Eye (tissue), 1 donor: ENCODE measurements at regions not wholly inside any gene's neighbourhood (a gene's known extent, or its start where the extent isn't known, plus 50 kb on each side); places are given as distances from the start of the nearest gene placed in this dataset.
A peak's percentile ranks its signal among the peaks of the same experiment; 100 is the strongest.
"Not testable (repeated sequence)": the region's sequence is repeated elsewhere in the genome, so short reads cannot be mapped to it uniquely, and the experiment has no call there.

Source experiments
- DNase-seq: peaks from one replicate; pipeline ENCODE4 v3.0.0-alpha.2; 2015

DNA sequence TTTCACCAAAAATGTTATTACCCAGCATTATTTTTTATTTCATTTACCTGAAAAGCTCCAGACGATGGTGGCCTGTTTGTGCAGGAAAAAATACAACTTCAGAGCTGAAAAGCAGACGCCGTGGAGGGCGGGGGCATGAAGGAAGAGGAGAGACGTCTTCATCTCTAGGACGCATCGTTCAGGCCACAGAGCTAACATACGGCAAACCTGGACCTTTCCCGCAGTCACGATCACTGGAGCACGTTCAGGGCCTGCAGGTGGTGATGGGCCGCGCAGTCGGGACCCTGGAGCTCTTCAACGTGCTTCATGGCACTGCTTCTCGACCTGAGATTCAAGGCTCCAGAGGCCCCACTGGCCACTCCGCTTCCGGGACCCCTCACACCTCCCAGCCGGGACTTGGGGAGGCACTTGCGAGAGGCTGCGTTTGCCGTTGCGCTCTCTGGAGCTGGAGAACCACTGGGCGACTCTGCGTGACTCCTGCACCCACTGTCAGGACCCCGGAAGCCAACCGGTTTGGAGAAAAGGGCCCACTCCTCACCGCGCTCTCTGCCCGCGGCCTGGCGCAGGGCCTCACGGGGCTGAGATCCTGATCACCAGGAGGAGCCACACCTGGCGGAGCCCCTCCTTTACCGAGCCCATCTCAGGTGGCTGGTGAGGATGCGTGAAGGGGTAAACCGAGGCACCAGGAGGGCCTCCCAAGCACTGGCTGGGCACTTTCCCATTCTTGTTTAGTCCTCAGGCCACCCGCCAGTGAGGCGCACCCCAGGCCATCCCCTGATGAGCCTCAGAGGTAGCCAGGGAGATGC, 164.4 kb upstream of the AFDN start:
- DNase-seq: no peak

DNA sequence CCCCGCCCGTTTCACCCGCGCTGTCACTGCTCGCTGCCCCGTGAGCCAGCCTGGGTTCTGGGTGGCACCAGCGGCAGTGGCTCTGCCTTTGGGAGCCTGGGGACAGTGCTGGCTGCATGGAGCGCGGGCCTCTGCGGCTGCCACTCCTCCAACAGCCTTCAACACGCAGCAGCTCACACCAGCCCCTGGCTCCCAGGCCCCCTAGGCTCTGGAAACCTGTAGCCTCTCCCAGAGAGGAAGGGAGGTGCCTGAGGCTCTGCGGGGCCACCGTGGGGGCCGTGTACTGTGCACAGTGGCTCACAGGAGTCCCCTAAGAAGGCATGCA, 163.9 kb upstream of the AFDN start:
- DNase-seq: no peak

DNA sequence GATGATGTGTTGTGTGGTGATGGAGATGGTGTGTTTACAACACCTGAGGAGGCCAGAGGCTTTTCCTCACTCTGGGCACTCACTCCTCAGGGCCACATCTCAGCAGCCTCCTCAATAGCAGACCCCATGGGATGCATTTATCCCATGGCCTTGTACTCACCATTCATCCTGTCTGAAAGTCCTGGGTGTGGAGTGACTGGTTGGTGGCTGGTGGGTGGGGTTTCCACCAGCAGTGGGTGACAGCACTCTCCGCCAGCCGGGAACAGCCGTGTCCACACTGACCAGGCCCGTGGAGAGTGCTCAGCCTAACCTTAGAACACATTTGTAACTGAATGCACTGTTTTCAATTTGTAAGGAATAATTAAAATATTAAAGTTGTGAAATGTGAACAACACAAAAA, 163.4 kb upstream of the AFDN start:
- DNase-seq: no peak

DNA sequence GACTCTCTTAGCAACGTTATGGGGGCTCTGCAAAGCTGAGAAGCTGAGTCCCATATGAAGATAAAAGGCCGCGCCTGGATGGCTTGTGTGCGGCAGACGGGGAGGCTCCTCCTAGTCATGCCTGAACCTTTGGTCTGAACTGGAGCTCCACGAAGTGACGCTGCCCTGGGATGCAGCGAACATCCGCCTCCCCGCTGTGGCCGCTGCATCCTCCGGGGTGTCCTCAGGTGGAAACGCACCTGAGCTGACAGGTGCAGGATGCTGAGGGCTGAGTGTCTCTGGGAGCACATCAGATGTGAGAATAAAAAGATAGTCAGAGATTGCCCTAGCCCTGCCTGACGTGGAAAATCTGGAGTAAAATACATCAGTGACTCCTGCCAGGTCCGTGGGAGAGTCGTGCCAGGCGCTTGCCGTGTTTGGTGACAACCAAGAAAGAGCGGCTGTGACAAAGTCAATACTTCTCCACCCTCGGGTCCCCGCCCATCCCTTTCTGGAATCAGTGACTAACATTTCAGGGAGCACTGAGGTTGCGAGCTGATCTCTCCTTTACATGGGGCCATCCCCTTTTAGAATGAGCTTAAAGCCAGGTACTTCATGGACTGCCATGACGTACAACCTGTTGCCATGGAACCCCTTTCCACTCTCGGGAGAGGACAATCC, 162.8 kb upstream of the AFDN start:
- no peak for DNase-seq

DNA sequence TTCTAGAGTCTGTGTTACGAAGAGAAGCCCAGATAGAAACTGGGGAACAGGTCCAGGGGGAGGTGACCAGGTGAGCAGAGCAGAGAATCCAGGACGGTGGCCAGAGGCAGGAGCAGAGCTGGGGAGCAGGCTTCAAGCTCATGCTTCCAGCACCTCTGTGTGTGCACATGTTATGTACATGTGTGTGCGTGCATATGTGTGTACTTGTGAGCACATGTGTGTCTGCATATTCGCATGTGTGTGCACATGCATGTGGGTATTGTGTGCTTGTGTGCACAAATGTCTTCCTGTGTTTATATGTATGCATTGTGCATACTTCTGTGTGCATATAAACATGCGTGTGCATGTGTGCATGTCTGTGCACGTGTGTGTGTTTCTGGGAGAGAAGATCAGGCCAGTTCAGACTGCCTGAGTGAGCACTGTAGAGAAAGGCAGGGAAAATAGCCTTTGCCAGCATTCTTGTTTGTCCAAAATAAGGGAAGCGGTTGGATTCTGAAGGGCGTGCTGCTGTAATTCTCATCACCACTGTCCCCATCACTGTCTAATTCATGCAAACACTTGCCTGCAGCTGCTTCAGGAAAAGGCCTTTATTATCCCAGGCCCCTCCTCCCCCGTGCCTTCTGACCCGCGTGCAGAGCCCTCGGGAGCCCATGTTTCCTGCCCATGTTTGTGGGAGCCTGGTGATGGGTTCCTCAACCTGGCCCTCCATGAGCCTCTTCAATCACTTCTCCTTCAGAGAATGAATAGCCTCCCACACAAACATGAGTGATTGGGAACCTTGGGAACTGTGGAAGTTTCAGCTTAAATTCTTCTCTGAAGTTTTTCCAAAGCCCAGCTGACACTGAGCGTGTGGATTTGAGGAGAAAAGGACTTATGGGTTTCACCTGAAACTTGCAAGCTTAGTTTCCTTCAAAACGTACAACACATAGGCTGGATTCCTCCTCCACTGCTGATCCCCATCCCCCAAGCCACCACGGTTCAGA, 161.7 kb upstream of the AFDN start:
- no peak for DNase-seq

DNA sequence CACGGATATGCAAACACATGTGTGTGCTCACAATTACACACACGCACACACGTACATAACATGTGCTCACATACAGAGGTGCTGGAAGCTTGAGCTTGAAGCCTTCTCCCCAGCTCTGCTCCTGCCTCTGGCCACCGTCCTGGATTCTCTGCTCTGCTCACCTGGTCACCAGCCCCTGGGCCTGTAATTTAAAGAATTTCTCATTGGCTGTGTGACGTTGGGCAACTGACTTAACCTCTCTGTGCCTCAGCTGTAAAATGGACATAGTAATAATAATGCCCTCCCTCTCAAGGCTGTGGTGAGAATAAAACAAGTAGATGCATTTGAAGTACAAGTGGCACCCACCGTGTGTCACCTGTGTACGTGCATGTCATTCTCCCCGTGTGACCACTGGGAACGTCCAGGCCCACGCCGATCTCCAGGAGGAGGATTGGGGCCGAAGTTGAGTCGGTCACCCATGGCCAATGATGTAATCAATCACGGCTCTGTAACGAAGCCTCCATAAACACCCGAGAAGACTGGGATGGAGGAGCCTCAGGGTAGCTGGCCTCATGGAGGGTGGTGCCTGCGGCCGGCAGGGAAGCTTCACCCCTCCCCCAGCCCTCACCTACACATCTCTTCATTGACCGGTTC, 160.9 kb upstream of the AFDN start:
- DNase-seq: no peak

DNA sequence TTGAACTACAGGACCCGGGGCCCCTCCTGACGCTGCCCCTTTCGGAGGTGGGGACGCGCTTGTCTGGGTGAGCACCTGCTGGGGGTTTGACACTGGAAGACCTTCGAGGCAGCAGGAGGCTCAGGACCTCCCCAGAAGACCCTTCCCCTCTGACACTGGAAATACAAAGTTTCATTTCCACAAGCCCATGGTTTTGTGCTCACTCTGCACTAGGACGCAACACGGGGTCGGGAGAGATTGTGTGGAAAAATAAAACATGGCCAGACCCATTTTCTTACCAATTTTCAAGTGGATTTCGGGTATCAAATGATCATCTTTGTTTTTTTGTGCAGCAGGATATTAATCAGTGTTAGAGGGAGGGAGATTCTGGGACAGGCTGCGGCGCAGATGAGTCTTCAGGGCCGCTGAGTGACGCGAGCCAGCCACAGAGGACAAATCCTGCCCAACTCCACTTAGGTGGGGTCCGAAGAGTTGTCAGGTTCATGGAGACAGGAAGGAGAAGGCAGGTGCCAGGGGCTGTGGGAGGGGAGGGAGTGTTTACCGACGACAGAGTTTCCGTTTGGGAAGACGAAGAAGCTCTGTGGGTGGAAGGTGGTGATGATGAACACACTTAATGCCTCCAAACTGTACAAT, 160.0 kb upstream of the AFDN start:
- DNase-seq: no peak

DNA sequence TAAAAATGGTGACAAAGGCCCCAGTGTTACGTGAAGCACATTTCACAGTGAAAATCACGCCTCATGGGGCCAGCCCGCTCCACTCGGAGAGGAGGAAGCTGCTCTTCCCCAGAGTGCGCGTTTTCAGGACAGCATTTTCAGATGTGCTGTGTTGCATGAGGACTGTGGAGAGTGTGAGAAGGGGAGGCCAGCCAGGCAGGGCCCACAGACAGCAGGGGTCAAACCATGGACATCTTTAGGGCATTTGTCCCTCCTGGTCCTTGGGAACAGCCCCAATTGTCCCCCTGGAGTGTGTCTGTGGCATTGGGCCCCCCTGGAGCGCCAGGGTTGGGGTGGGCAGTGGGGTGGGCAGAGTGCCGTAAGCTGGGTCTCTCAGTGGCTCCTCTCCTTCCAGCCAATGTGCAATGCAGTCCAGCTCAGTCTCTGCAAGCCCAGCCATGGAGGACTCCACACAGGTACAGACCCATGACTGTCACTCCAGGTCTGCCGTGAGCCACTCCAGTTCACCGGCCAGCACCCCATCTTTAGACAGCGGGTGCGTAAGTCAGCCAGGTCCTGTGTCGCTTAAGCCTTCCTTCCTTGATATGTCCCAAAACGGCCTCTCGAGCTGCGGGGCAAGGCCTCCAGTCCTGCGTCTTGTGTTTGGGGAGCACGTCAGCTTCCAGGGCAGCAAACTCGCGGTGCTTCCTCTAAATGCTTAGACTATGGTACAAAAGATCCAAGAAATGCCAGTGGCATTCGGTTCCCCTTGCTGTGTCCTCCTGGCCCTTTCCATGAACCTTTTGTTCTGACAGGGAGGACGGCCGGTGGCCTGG, 159.3 kb upstream of the AFDN start:
- peak; percentile 49 for DNase-seq

DNA sequence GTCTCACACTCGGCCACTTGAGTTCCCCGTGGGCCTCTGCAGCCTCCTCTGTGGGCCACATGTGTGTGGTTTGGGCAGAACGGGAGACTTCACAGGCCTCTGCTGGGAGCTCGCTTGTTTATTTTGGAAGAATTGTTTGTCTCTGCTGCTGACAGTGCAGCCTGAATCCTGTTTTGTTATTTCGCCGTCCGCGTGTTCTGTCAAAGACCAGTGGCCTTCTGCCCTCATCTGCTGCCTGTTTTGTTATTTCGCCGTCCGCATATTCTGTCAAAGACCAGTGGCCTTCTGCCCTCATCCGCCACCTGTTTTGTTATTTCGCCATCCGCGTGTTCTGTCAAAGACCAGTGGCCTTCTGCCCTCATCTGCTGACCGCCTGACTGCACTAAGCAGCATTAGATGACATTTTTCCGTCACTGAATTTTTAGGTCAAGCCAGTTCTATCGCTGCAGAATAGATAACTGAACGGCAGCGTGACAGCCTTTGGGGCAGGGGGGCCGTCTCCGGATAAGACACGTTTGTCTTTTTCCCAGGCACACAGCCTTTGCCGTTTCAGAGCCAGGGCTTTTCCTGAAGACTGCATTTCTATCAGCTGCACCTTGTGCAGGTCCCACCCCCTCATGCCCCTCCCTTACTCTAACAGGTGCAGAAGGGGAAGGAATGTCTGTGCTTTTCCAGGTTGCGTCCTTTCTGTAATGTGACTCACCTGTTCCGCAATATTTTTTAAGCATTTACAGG, 158.5 kb upstream of the AFDN start:
- peak; percentile 76 for DNase-seq

DNA sequence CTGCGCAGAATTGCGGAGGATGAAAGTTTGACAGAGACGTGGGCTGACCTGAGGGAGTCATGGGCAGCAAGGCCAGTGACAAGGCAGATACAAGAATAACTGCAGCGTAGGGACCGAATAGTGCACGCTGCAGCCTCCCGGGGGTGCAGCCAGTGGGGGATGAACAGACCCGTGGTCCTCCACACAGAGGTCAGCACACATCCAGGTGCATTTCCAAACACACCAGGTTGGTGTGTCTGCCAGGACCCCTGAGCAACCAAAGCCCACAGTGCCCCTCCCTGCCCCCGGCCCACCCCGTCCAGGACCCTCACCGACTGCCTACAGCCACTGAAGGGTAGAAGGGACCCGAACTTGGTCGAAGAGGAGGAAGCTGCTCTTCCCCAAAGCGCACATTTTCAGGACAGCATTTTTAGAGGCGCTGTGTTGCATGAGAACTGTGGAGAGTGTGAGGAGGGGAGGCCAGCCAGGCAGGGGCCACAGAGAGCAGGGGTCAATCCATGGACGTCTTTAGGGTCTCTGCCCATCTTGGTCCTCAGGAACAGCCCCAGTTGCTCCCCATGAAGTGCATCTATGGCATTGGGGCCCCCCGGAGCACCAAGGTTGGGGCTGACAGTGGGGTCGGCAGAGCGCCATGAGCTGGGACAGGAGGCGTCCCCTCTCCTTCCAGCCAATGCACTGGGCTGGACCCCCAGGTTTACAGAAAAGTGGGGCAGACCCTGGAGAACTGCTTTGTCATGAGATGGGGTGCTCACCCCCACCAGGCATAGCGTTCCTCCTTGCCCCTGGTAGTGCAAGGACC, 157.8 kb upstream of the AFDN start:
- no peak for DNase-seq

DNA sequence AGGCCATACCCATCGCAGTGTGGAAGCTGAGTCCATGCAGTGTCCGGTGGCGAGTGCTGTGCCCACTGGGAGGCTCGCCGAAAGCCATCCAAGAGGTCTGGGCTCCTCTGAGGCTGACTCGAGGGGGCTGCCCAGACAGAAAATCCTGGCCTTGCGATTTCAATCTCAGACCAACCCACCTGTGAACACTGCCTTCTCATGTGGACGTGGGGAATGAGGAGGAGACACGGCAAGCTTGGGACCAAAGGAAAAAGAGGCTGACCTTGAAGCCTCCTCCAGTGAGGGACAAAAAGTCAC, 157.2 kb upstream of the AFDN start:
- no peak for DNase-seq

DNA sequence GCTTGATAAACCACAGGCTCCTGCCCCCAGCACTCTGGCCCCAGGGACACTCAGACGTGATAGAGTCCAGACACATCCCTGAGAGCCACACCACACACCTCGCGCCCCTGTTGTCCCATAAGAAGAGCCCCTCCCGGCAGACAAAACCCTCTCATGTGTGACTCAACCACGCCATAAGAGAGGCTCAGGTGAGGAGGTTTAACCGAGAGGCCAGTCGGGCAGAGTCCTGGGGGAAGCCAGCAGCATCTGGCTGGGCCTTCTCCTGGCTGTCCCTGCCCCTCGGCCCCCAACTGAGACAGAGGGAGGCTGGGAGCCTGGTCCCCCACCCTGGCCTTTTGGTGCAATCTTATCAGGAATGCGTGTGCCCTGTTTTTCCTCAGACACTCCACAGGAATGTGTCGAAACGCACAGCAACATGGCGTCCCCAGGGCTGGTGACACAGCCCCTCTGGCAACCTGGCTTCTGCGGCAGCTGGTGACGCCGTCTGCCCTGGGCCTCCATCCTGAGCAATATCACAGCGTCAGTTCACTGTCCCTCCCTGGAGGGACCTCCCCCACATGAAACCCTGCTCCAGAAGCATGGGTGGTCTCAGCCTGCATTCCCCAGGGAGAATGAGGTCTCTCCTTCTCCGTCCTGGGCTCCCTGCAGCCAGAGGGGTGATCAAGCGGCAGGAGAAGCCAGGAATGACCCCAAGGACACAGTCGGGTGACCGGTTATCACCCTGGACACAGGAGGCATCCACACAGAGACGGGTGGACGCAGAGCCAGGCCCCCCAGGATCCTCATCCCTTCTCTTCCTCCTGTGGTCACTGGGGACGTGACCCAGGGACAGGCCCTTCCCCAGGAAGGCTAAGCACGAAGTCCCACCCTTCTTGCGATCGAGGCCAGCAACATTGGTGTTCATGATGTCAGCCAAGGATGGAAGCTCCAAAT, 156.6 kb upstream of the AFDN start:
- no peak for DNase-seq

DNA sequence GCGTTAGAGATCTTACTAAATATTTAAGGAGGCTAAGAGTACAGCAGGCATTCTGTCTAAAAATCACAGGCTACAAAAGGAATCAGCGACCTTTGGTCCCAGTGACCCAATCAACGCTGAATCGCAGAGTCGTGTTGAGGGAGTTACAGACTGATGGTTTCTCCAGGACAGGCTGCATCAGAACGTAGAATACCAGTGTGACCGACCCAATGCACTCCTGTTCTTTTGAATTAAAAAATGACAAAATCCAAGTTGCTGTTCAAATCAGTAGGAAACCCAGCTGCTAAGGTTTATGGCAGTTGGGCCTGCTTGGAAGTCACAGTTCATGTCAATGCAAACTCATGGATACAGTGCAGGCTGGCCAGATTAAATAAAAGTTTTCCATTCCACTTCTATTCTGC, 155.8 kb upstream of the AFDN start:
- DNase-seq: no peak

DNA sequence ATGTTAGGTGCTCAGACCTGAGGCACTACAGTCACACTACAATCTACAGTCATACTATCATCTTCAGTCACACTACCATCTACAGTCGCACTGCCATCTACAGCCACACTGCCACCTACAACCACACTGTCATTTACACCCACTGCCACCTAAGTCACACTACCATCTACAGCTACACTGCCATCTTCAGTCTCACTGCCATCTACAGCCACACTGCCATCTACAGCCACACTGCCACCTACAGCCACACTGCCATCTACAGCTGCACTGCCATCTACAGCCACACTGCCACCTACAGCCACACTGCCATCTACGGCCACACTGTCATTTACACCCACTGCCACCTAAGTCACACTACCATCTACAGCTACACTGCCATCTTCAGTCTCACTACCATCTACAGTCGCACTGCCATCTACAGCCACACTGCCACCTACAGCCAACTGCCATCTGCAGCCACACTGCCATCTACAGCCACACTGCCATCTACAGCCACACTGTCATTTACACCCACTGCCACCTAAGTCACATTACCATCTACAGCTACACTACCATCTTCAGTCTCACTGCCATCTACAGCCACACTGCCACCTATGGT, 155.2 kb upstream of the AFDN start:
- not testable (repeated sequence) for DNase-seq

DNA sequence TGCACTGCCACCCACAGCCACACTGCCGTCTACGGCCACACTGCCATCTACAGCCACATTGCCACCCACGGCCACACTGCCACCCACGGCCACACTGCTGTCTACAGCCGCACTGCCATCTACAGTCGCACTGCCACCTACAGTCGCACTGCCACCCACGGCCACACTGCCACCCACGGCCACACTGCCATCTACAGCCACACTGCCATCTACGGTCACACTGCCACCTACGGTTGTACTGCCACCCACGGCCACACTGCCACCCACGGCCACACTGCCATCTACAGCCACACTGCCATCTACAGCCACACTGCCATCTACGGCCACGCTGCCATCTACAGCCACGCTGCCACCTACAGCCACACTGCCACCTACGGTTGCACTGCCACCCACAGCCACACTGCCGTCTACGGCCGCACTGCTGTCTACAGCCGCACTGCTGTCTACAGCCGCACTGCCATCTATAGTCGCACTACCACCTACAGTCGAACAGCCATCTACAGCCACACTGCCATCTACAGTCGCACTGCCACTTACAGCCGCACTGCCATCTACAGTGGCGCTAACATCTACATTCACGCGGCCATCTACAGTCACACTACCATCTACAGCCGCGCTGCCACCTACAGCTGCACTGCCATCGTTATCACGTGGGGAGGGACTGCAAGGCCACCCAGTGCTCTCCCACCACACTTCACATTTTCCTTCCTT, 154.6 kb upstream of the AFDN start:
- no peak for DNase-seq

DNA sequence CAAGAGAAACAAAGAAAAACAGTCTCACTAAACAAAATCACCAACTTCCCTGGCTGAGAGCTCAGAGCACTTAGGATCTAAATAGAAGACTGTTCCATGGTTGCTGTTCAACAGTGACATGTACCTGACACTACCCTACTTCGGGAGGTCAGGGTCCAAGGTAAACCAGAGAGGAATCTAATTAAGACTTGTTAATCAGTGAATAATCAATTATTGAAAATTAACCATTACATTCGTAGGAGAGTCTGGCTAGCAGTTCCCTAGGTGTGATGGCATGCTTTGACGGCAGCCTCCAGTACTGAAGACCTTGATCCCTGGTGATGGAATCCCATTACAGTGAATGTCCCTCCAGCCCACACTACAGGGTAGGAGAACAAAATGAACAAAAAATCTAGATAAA, 154.0 kb upstream of the AFDN start:
- DNase-seq: no peak

DNA sequence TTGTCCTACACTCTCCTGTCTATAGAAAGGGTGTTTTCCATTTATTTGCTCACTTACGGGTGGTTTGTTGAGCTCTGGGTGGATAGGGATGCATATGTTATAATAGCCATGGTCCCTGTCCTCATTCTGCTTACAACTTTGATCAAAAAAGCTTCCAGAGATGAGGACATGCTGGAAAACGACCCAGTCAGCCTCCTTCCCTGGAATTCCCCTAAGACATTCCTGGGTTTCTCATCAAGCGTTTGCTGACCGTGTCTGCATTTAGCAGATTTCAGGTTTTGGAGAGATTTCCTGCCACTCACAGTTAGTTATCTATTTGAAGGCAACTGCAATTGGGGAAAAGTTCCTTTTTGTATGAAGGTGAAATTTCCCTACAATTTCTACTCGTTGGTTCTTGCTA, 152.8 kb upstream of the AFDN start:
- DNase-seq: no peak

DNA sequence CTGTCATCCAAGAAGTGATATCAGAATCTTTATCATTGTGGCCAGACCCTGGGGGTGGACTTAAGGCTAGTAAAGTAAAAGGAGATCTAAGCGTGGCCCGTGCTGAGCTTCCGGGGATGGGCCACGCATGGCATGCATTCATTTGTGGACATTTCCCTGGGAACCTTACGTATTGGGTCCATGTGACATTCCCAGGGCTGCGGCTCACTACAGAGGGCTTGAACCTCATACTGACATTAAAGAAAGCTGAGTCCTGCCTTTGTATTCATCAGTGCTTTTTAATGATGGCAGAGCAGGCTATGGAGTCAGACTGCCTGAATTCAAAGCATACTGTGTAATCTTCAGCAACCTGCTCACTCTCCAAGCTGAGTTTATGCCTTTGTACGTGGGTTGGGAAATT, 152.2 kb upstream of the AFDN start:
- DNase-seq: no peak
